ENCODE measurements at regions not wholly inside any gene's neighbourhood (a gene's known extent, or its start where the extent isn't known, plus 50 kb on each side); places are given as distances from the start of the nearest gene placed in this dataset.

- no peak for DNase-seq (ENCODE audit: low read depth in 3 of 3)
These were observed 51.7 kb upstream of the ACVR2A start for GRCh38 chr2:147792966-147793617.

GRCh38 chr2:147790580-147790979 is 54.2 kb upstream of the ACVR2A start:
- no peak for DNase-seq (ENCODE audit: low read depth in 3 of 3)

- no peak for DNase-seq (ENCODE audit: low read depth in 3 of 3)
These were observed 55.1 kb upstream of the ACVR2A start for GRCh38 chr2:147789720-147790119.

- DNase-seq (ENCODE audit: low read depth in 3 of 3): no peak
These were observed 55.5 kb upstream of the ACVR2A start for GRCh38 chr2:147789287-147789686.

- DNase-seq (ENCODE audit: low read depth in 3 of 3): no peak
These were observed 62.5 kb upstream of the ACVR2A start for GRCh38 chr2:147782141-147782930.

GRCh38 chr2:147779440-147779839 is 65.4 kb upstream of the ACVR2A start:
- no peak for DNase-seq (ENCODE audit: low read depth in 3 of 3)

- no peak for DNase-seq (ENCODE audit: low read depth in 3 of 3)
These were observed 67.4 kb upstream of the ACVR2A start for GRCh38 chr2:147777394-147777793.

- DNase-seq (ENCODE audit: low read depth in 3 of 3): no peak
These were observed 70.0 kb upstream of the ACVR2A start for GRCh38 chr2:147774805-147775204.

GRCh38 chr2:147773479-147773878 is 71.3 kb upstream of the ACVR2A start:
- no peak for DNase-seq (ENCODE audit: low read depth in 3 of 3)

GRCh38 chr2:147772781-147773180 is 72.0 kb upstream of the ACVR2A start:
- no peak for DNase-seq (ENCODE audit: low read depth in 3 of 3)

GRCh38 chr2:147763861-147764260 is 81.0 kb upstream of the ACVR2A start:
- no peak for DNase-seq (ENCODE audit: low read depth in 3 of 3)

GRCh38 chr2:147760984-147761383 is 83.8 kb upstream of the ACVR2A start:
- no peak for DNase-seq (ENCODE audit: low read depth in 3 of 3)

- no peak for DNase-seq (ENCODE audit: low read depth in 3 of 3)
These were observed 85.3 kb upstream of the ACVR2A start for GRCh38 chr2:147759536-147759935.

- DNase-seq (ENCODE audit: low read depth in 3 of 3): no peak
These were observed 86.0 kb upstream of the ACVR2A start for GRCh38 chr2:147758821-147759220.

GRCh38 chr2:147756069-147756468 is 88.8 kb upstream of the ACVR2A start:
- no peak for DNase-seq (ENCODE audit: low read depth in 3 of 3)

GRCh38 chr2:147740211-147740927 is 104.5 kb upstream of the ACVR2A start:
- no peak for DNase-seq (ENCODE audit: low read depth in 3 of 3)

GRCh38 chr2:147739508-147739907 is 105.3 kb upstream of the ACVR2A start:
- no peak for DNase-seq (ENCODE audit: low read depth in 3 of 3)

GRCh38 chr2:147718831-147719230 is 126.0 kb upstream of the ACVR2A start:
- DNase-seq (ENCODE audit: low read depth in 3 of 3): no peak

- DNase-seq (ENCODE audit: low read depth in 3 of 3): no peak
These were observed 127.9 kb upstream of the ACVR2A start for GRCh38 chr2:147716906-147717305.

- DNase-seq (ENCODE audit: low read depth in 3 of 3): no peak
These were observed 129.0 kb upstream of the ACVR2A start for GRCh38 chr2:147715807-147716206.

GRCh38 chr2:147714582-147714981 is 130.2 kb upstream of the ACVR2A start:
- DNase-seq (ENCODE audit: low read depth in 3 of 3): no peak

- DNase-seq (ENCODE audit: low read depth in 3 of 3): no peak
These were observed 131.5 kb upstream of the ACVR2A start for GRCh38 chr2:147713349-147713748.

- DNase-seq (ENCODE audit: low read depth in 3 of 3): no peak
These were observed 132.8 kb upstream of the ACVR2A start for GRCh38 chr2:147712051-147712450.
